ENCODE measurements at regions not wholly inside any gene's neighbourhood (a gene's known extent, or its start where the extent isn't known, plus 50 kb on each side); places are given as distances from the start of the nearest gene placed in this dataset.

DNA sequence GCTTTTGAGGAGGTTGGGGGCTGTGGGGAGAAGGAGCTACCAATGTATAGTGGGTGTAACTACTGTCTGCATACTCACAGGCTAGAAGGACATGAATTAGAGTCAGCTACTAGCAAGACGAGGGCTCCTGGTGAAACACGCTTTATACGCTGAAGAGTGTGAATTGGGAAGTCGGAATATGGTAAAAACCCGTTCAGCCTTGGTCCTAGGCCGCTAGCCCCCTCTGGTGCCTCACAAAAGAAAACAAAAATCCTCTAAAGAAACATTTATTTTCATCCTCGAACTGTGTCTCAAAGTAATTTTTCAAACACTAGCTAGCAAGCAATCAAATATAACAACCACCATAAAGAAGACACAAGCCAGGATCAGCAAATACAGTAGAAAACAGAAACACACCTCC lies 338.1 kb upstream of the SEMA3C start:
- TF ChIP-seq, protein P1, sequence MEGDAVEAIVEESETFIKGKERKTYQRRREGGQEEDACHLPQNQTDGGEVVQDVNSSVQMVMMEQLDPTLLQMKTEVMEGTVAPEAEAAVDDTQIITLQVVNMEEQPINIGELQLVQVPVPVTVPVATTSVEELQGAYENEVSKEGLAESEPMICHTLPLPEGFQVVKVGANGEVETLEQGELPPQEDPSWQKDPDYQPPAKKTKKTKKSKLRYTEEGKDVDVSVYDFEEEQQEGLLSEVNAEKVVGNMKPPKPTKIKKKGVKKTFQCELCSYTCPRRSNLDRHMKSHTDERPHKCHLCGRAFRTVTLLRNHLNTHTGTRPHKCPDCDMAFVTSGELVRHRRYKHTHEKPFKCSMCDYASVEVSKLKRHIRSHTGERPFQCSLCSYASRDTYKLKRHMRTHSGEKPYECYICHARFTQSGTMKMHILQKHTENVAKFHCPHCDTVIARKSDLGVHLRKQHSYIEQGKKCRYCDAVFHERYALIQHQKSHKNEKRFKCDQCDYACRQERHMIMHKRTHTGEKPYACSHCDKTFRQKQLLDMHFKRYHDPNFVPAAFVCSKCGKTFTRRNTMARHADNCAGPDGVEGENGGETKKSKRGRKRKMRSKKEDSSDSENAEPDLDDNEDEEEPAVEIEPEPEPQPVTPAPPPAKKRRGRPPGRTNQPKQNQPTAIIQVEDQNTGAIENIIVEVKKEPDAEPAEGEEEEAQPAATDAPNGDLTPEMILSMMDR (IDR thresholded peaks at IDR 0.05), result no peak
- TF ChIP-seq POLR2A (IDR thresholded peaks at IDR 0.05), result no peak
